8988T (cell line): ENCODE measurements at regions not wholly inside any gene's neighbourhood (a gene's known extent, or its start where the extent isn't known, plus 50 kb on each side); places are given as distances from the start of the nearest gene placed in this dataset.
"Not testable (repeated sequence)": the region's sequence is repeated elsewhere in the genome, so short reads cannot be mapped to it uniquely, and the experiment has no call there.

Experiments used
- DNase-seq: peaks from one replicate; pipeline ENCODE4 v3.0.0; 2011

- no peak for DNase-seq
Measured at GRCh38 chr3:65030847-65031463, 343.2 kb upstream of the ADAMTS9 start.

GRCh38 chr3:65030014-65030627, 342.3 kb upstream of the ADAMTS9 start:
- no peak for DNase-seq

GRCh38 chr3:65029130-65029529, 341.3 kb upstream of the ADAMTS9 start:
- DNase-seq, result no peak

GRCh38 chr3:65028024-65028423, 340.2 kb upstream of the ADAMTS9 start:
- DNase-seq, result no peak

GRCh38 chr3:65027335-65027734, 339.5 kb upstream of the ADAMTS9 start:
- no peak for DNase-seq

GRCh38 chr3:65026151-65026550, 338.4 kb upstream of the ADAMTS9 start:
- no peak for DNase-seq

- no peak for DNase-seq
Measured at GRCh38 chr3:65024148-65024547, 336.3 kb upstream of the ADAMTS9 start.

GRCh38 chr3:65020281-65021160, 332.7 kb upstream of the ADAMTS9 start:
- no peak for DNase-seq

GRCh38 chr3:65019443-65020055, 331.7 kb upstream of the ADAMTS9 start:
- no peak for DNase-seq

GRCh38 chr3:65018801-65019200, 331.0 kb upstream of the ADAMTS9 start:
- no peak for DNase-seq

GRCh38 chr3:65017359-65017758, 329.6 kb upstream of the ADAMTS9 start:
- no peak for DNase-seq

GRCh38 chr3:65015711-65016110, 327.9 kb upstream of the ADAMTS9 start:
- DNase-seq, result no peak

- DNase-seq, result no peak
Measured at GRCh38 chr3:65013053-65013452, 325.3 kb upstream of the ADAMTS9 start.

GRCh38 chr3:65006300-65006739, 318.5 kb upstream of the ADAMTS9 start:
- DNase-seq, result no peak

- DNase-seq, result no peak
Measured at GRCh38 chr3:65005486-65005885, 317.7 kb upstream of the ADAMTS9 start.

GRCh38 chr3:65004795-65005295, 317.0 kb upstream of the ADAMTS9 start:
- no peak for DNase-seq

- no peak for DNase-seq
Measured at GRCh38 chr3:65004306-65004705, 316.5 kb upstream of the ADAMTS9 start.

- DNase-seq, result not testable (repeated sequence)
Measured at GRCh38 chr3:65001119-65001518, 313.3 kb upstream of the ADAMTS9 start.

GRCh38 chr3:64998317-64998716, 310.5 kb upstream of the ADAMTS9 start:
- no peak for DNase-seq

- no peak for DNase-seq
Measured at GRCh38 chr3:64995857-64996551, 308.2 kb upstream of the ADAMTS9 start.

GRCh38 chr3:64993781-64994180, 306.0 kb upstream of the ADAMTS9 start:
- DNase-seq, result no peak

GRCh38 chr3:64992530-64993285, 304.9 kb upstream of the ADAMTS9 start:
- no peak for DNase-seq
